GM12878 (cell line): ENCODE measurements at regions not wholly inside any gene's neighbourhood (a gene's known extent, or its start where the extent isn't known, plus 50 kb on each side); places are given as distances from the start of the nearest gene placed in this dataset.

ENCODE experiments used
- ATAC-seq: fragments of 200-7000 bp; cut with Tn5 transposase; 3 replicates; pipeline ENCODE4 v1.9.1; 2020; ENCODE audit warnings: mild to moderate bottlenecking, moderate library complexity
- BruUV-seq: library from RNA; stranded (reverse); fragments of 400-500 nt; replicated peaks from 2 replicates; lab custom pipeline; 2021; lab: Mats Ljungman, UMichigan
- CTCF ChIA-PET: fragments of 300-600 bp; sonication (Branson Sonifier 250); formaldehyde crosslinking; extraction: SDS; loops from one replicate; lab custom pipeline; 2021; ENCODE audit warnings: inconsistent platforms; lab: Yijun Ruan, JAX
- POLR2A ChIA-PET: fragments of 350-600 bp; formaldehyde crosslinking; extraction: SDS; loops from one replicate; lab custom pipeline; 2021; ENCODE audit warnings: inconsistent platforms; lab: Charles Lee
- RAD21 ChIA-PET: fragments of 300-600 bp; sonication (Branson Sonifier 250); formaldehyde crosslinking; loops from one replicate; lab custom pipeline; 2023; ENCODE audit warnings: antibody characterized with exemption; ENCODE audit not compliant: unreplicated experiment; lab: Charles Lee
- SMC1A ChIA-PET: fragments of 300-600 bp; sonication (Branson Sonifier 250); formaldehyde crosslinking; loops from one replicate; lab custom pipeline; 2023; ENCODE audit not compliant: unreplicated experiment, uncharacterized antibody; lab: Charles Lee
- DNase-seq: peaks from one replicate; pipeline ENCODE4 v3.0.0-alpha.2; 2011; ENCODE audit warnings: low read depth, low spot score
- FAIRE-seq: peaks from 3 replicates; lab custom pipeline; 2011; peaks lifted over from hg19 to GRCh38; lab: Jason Lieb, UNC
- H2AFZ ChIP-seq: 2 replicates; pipeline ENCODE4 v1.6.0; 2011; ENCODE audit warnings: low read depth, low read length, control low read depth; ENCODE audit not compliant: control insufficient read depth
- H3K27ac ChIP-seq: 2 replicates; pipeline ENCODE4 v1.5.1; 2011; ENCODE audit warnings: control low read depth; ENCODE audit not compliant: control insufficient read depth, insufficient read depth
- H3K27me3 ChIP-seq, 2 experiments: replicated peaks in 1 of 2; 2 replicates each; pipeline versions ENCODE4 v1.6.0 to v1.6.1; 2011; ENCODE audit warnings: low read length in 1 of 2; ENCODE audit not compliant: control insufficient read depth in 2 of 2, insufficient read depth in 2 of 2
- H3K36me3 ChIP-seq, 2 experiments: 2 replicates each; pipeline ENCODE4 v1.5.1; 2011; ENCODE audit warnings: low read length in 1 of 2; ENCODE audit not compliant: control insufficient read depth in 2 of 2, insufficient read depth in 2 of 2
- H3K4me1 ChIP-seq: 2 replicates; pipeline ENCODE4 v1.6.1; 2011; ENCODE audit warnings: mild to moderate bottlenecking, low read length, moderate library complexity, mixed read lengths; ENCODE audit not compliant: control insufficient read depth, insufficient read depth
- H3K4me2 ChIP-seq: 2 replicates; pipeline ENCODE4 v1.6.0; 2011; ENCODE audit warnings: control low read depth; ENCODE audit not compliant: control insufficient read depth, insufficient read depth
- H3K4me3 ChIP-seq: fragments of 200-600 bp; sonication (generic); 2 replicates; pipeline ENCODE4 v1.5.1; 2016
- H3K79me2 ChIP-seq: 2 replicates; pipeline ENCODE4 v1.6.0; 2011; ENCODE audit warnings: low read length; ENCODE audit not compliant: control insufficient read depth, insufficient read depth
- H3K9ac ChIP-seq: 2 replicates; pipeline ENCODE4 v1.8.0; 2011; ENCODE audit warnings: low read length, control low read depth, mixed read lengths; ENCODE audit not compliant: control insufficient read depth, insufficient read depth
- H3K9me3 ChIP-seq: replicated peaks from 3 replicates; pipeline ENCODE4 v1.5.1; 2011; ENCODE audit warnings: mild to moderate bottlenecking, low read length; ENCODE audit not compliant: control insufficient read depth, insufficient read depth
- H4K20me1 ChIP-seq: 2 replicates; pipeline ENCODE4 v1.6.0; 2011; ENCODE audit not compliant: control insufficient read depth, insufficient read depth
- CBX3 ChIP-seq: fragments of 200-600 bp; sonication (generic); IDR thresholded peaks from 2 replicates; pipeline ENCODE4 v1.6.1; 2016; ENCODE audit warnings: low read depth, borderline replicate concordance
- CHD2 ChIP-seq: IDR thresholded peaks from 2 replicates; pipeline ENCODE4 v1.6.1; 2011; ENCODE audit warnings: low read depth, low read length, improper control_type of control experiment, borderline replicate concordance
- ESRRA ChIP-seq: IDR thresholded peaks from 2 replicates; pipeline ENCODE4 v1.6.1; 2012; ENCODE audit warnings: mild to moderate bottlenecking, low read length, improper control_type of control experiment
- HDGF ChIP-seq: fragments of 450-650 bp; IDR thresholded peaks from 2 replicates; pipeline ENCODE4 v1.6.1; 2016; ENCODE audit warnings: antibody characterized with exemption
- NFXL1 ChIP-seq: fragments of 450-650 bp; IDR thresholded peaks from 2 replicates; pipeline ENCODE4 v1.6.1; 2017; ENCODE audit warnings: antibody characterized with exemption, mild to moderate bottlenecking, borderline replicate concordance
- NR2C2 ChIP-seq: IDR thresholded peaks from 2 replicates; pipeline ENCODE4 v1.6.1; 2011; ENCODE audit warnings: borderline replicate concordance, low read depth; ENCODE audit not compliant: control insufficient read depth, insufficient read length
- POLR2AphosphoS2 ChIP-seq: IDR thresholded peaks from 2 replicates; pipeline ENCODE4 v1.6.1; 2011; ENCODE audit warnings: low read depth, mild to moderate bottlenecking, low read length, improper control_type of control experiment, moderate library complexity
- RB1 ChIP-seq: fragments of 450-650 bp; formaldehyde crosslinking; IDR thresholded peaks from 2 replicates; pipeline ENCODE4 v1.6.1; 2017; ENCODE audit warnings: mild to moderate bottlenecking, borderline replicate concordance
- SP1 ChIP-seq: IDR thresholded peaks from one replicate; pipeline ENCODE4 v1.6.1; 2011; ENCODE audit warnings: low read depth, low read length
- TCF3 ChIP-seq: IDR thresholded peaks from 2 replicates; pipeline ENCODE4 v1.6.1; 2012; ENCODE audit warnings: low read depth, mild to moderate bottlenecking, low read length, borderline replicate concordance; ENCODE audit not compliant: insufficient read depth
- YY1 ChIP-seq: IDR thresholded peaks from 2 replicates; pipeline ENCODE4 v1.6.1; 2011; ENCODE audit warnings: low read depth, mild to moderate bottlenecking, low read length
- ZBTB33 ChIP-seq: fragments of 450-650 bp; IDR thresholded peaks from 2 replicates; pipeline ENCODE4 v1.6.1; 2017; ENCODE audit warnings: mild to moderate bottlenecking
- WGBS: methylation state at CpG from one replicate; pipeline ENCODE4 v1.1.6; 2016; ENCODE audit warnings: low lambda C conversion rate; ENCODE audit not compliant: insufficient replicate concordance, insufficient coverage; ENCODE audit errors: missing lambda C conversion rate; 5-methylcytosine and 5-hydroxymethylcytosine counted together
- in situ Hi-C: fragments of 300-500 bp; cut with MboI; formaldehyde crosslinking; loops from 9 replicates; pipeline ENCODE4 v1.14.3; 2018; ENCODE audit warnings: mixed read lengths
- intact Hi-C: fragments of 100-400 bp; cut with micrococcal nuclease; formaldehyde crosslinking; loops from one replicate; pipeline ENCODE4 v1.14.2; 2022; ENCODE audit not compliant: unreplicated experiment
- TF ChIP-seq, protein P1 (sequence below): fragments of 450-650 bp; IDR thresholded peaks from 2 replicates; pipeline ENCODE4 v1.6.1; 2014; ENCODE audit warnings: mild to moderate bottlenecking

DNA sequence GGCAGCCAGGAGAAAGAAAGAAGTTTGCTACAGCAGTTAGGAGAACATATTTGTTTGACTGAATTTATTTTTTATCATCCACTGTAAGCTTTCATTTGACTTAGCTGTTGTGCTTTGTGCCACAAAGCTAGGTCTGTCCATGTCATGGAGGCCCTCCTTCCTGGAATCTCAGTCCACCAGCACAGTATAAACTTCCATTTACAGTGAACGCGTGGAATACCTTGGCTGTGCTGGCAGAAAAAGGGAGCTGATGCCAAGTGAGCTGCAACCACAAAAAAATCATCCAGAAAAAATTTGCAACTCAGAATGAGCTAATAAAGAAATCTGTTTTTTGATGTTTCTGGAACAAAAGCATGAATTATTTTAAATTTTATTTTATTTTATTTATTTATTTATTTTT, 72.6 kb downstream of the ATP6V1G3 start:
- TF ChIP-seq CBX3 (no peak), YY1 (no peak), NFXL1 (no peak), SP1 (no peak), ESRRA (no peak), POLR2AphosphoS2 (no peak), RB1 (no peak), CHD2 (no peak), HDGF (no peak), ZBTB33 (no peak), TCF3 (no peak), NR2C2 (no peak)
- TF ChIP-seq, protein P1, sequence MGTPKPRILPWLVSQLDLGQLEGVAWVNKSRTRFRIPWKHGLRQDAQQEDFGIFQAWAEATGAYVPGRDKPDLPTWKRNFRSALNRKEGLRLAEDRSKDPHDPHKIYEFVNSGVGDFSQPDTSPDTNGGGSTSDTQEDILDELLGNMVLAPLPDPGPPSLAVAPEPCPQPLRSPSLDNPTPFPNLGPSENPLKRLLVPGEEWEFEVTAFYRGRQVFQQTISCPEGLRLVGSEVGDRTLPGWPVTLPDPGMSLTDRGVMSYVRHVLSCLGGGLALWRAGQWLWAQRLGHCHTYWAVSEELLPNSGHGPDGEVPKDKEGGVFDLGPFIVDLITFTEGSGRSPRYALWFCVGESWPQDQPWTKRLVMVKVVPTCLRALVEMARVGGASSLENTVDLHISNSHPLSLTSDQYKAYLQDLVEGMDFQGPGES = no peak
- TF ChIP-seq, all 136 proteins: peak for 0
- ChIA-PET SMC1A (interaction anchor here (0.8 to 2.2 kb wide), 15 partner anchors 13 to 949 kb away, joined by 3 to 12 read pairs (median 4); no protein-coding TSS in a partner anchor), POLR2A (interaction anchor here (0.5 kb wide), 1 partner anchor 924 kb away, joined by 3 read pairs; no protein-coding TSS in a partner anchor), CTCF (interaction anchor here (0.7 to 5.8 kb wide), 12 partner anchors 17 to 949 kb away, joined by 3 to 48 read pairs (median 4); no protein-coding TSS in a partner anchor), RAD21 (interaction anchor here (0.9 to 4.6 kb wide), 6 partner anchors 18 to 388 kb away, joined by 3 to 36 read pairs (median 3); no protein-coding TSS in a partner anchor)
- intact Hi-C loops (loop anchor here (5.0 to 10.0 kb wide), 7 partner anchors 173 to 946 kb away; partner anchors contain the start of gene NEK7), in situ Hi-C loops (no loop called here)
- Histone ChIP-seq H3K27me3 (no peaks in the 10 kb centered on the region), H3K36me3 (no peaks in the 10 kb centered on the region), H2AFZ (no peak overlapping the region), H3K4me2 (no peak overlapping the region), H3K4me3 (no peak overlapping the region), H3K4me1 (no peaks in the 10 kb centered on the region), H3K27ac (no peak overlapping the region), H3K9me3 (no peaks in the 10 kb centered on the region), H3K79me2 (no peaks in the 10 kb centered on the region), H3K9ac (no peak overlapping the region), H4K20me1 (no peaks in the 10 kb centered on the region)
- no TSS peak for BruUV-seq
- FAIRE-seq = no peak
- no peak for DNase-seq
- ATAC-seq = no peak
- 100% methylated on average over 2 of the region's 2 CpGs for WGBS
